ENCODE measurements at regions not wholly inside any gene's neighbourhood (a gene's known extent, or its start where the extent isn't known, plus 50 kb on each side); places are given as distances from the start of the nearest gene placed in this dataset.

DNA sequence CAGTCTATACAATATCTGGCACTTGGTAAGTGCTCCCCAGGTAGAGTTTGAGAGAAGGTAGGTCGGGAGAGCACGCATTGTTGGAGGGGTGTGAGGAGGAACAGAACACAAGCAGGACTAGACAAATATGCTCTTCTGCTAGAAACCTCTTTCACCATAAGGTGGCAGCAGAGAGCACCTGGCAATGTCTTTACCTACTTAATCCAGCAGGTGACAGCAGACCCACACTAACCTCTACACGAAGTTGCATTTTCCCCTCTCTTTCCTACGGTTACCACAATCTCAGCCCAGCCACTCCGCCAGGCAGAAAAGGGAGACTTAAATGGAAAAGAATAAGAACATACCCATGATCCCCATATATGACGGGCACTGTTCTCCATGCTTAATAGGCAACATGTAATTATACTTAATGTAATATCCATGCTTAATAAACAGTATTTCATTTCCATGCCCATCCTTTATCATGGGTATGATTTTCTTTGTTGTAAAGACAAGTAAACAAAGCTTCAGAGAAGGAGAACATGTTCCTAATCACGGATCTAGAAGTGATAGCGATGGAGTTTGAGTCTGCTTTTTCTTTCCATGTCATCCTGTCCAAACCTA is 55.1 kb upstream of the CCL2 start:
- no TSS peak for BruUV-seq (replicated peaks)
- no peak overlapping the region for H3K27ac ChIP-seq (ENCODE audit: low read depth, low read length, poor library complexity, severe bottlenecking)

DNA sequence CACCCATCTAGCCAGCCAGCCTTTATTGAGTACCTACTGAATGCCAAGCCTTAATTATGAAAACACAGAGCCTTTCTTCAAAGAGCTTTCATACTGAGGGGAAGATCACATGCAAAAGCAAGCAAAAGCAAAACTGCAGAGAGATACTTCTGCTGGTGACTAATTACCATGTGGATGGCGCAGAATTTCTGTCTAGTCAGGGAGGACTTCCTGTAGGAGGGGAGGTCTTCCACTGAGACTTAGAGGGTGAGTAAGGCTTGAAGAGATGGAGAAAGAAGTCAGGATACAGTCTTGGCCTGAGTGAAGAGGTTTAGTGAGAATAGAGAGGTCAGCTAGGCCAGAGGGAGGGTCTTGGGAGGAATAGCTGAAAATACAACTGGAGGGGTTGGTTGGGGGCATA is 53.9 kb upstream of the CCL2 start:
- H3K4me3 ChIP-seq (ENCODE audit: low read depth, low read length, poor library complexity, severe bottlenecking) = no peak overlapping the region
- H3K27me3 ChIP-seq (replicated peaks; ENCODE audit: insufficient read depth, low read depth, low read length, poor library complexity) = no peaks in the 10 kb centered on the region
- intact Hi-C loops (cut with micrococcal nuclease; ENCODE audit: unreplicated experiment) = no loop called here
- no peak for TF ChIP-seq EZH2 (IDR thresholded peaks at IDR 0.05; ENCODE audit: borderline replicate concordance, low read depth, low read length, poor library complexity, severe bottlenecking)
- TF ChIP-seq, protein P1, sequence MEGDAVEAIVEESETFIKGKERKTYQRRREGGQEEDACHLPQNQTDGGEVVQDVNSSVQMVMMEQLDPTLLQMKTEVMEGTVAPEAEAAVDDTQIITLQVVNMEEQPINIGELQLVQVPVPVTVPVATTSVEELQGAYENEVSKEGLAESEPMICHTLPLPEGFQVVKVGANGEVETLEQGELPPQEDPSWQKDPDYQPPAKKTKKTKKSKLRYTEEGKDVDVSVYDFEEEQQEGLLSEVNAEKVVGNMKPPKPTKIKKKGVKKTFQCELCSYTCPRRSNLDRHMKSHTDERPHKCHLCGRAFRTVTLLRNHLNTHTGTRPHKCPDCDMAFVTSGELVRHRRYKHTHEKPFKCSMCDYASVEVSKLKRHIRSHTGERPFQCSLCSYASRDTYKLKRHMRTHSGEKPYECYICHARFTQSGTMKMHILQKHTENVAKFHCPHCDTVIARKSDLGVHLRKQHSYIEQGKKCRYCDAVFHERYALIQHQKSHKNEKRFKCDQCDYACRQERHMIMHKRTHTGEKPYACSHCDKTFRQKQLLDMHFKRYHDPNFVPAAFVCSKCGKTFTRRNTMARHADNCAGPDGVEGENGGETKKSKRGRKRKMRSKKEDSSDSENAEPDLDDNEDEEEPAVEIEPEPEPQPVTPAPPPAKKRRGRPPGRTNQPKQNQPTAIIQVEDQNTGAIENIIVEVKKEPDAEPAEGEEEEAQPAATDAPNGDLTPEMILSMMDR (conservative IDR thresholded peaks at IDR 0.05; ENCODE audit: low read depth, low read length) = no peak
- no peak for DNase-seq (ENCODE audit: low spot score)
- no peaks in the 10 kb centered on the region for H3K4me1 ChIP-seq (ENCODE audit: insufficient read depth, low read length, poor library complexity, severe bottlenecking)
- no peaks in the 10 kb centered on the region for H3K36me3 ChIP-seq (ENCODE audit: insufficient read depth, low read length, poor library complexity, severe bottlenecking)
- CTCF ChIA-PET = interaction anchor here (2.5 kb wide), 1 partner anchor 160 kb away, joined by 7 read pairs; no protein-coding TSS in a partner anchor
- no TSS peak for BruUV-seq (replicated peaks)
- H3K9me3 ChIP-seq (ENCODE audit: low read depth, low read length, poor library complexity, severe bottlenecking) = no peaks in the 10 kb centered on the region
- POLR2A ChIA-PET (ENCODE audit: low non-redundant PET) = no interaction called here
- no peak overlapping the region for H3K27ac ChIP-seq (ENCODE audit: low read depth, low read length, poor library complexity, severe bottlenecking)

More for the DNA sequence above, 55.1 kb upstream of the CCL2 start:
- ChIA-PET POLR2A (ENCODE audit: low non-redundant PET) (no interaction called here), CTCF (interaction anchor here (2.5 kb wide), 1 partner anchor 161 kb away, joined by 7 read pairs; no protein-coding TSS in a partner anchor)
- no peaks in the 10 kb centered on the region for H3K27me3 ChIP-seq (replicated peaks; ENCODE audit: insufficient read depth, low read depth, low read length, poor library complexity)
- peak; percentile 63 for DNase-seq (ENCODE audit: low spot score)
- H3K9me3 ChIP-seq (ENCODE audit: low read depth, low read length, poor library complexity, severe bottlenecking) = no peaks in the 10 kb centered on the region
- TF ChIP-seq EZH2 (IDR thresholded peaks at IDR 0.05; ENCODE audit: borderline replicate concordance, low read depth, low read length, poor library complexity, severe bottlenecking) = no peak
- TF ChIP-seq, protein P1 (conservative IDR thresholded peaks at IDR 0.05; ENCODE audit: low read depth, low read length) = peak; percentile 83
- H3K4me3 ChIP-seq (ENCODE audit: low read depth, low read length, poor library complexity, severe bottlenecking) = no peak overlapping the region
- intact Hi-C loops (cut with micrococcal nuclease; ENCODE audit: unreplicated experiment) = loop anchor here (1.0 kb wide), 1 partner anchor 161 kb away; no protein-coding TSS in a partner anchor
- no peaks in the 10 kb centered on the region for H3K36me3 ChIP-seq (ENCODE audit: insufficient read depth, low read length, poor library complexity, severe bottlenecking)
- H3K4me1 ChIP-seq (ENCODE audit: insufficient read depth, low read length, poor library complexity, severe bottlenecking) = no peaks in the 10 kb centered on the region

GRCh38 chr17:34201767-34202166 is 53.3 kb upstream of the CCL2 start:
- no peaks in the 10 kb centered on the region for H3K36me3 ChIP-seq (ENCODE audit: insufficient read depth, low read length, poor library complexity, severe bottlenecking)
- DNase-seq (ENCODE audit: low spot score) = no peak
- H3K4me3 ChIP-seq (ENCODE audit: low read depth, low read length, poor library complexity, severe bottlenecking) = no peak overlapping the region
- ChIA-PET POLR2A (ENCODE audit: low non-redundant PET) (no interaction called here), CTCF (no interaction called here)
- no peaks in the 10 kb centered on the region for H3K9me3 ChIP-seq (ENCODE audit: low read depth, low read length, poor library complexity, severe bottlenecking)
- BruUV-seq (replicated peaks) = no TSS peak
- TF ChIP-seq, protein P1 (conservative IDR thresholded peaks at IDR 0.05; ENCODE audit: low read depth, low read length) = no peak
- no peak for TF ChIP-seq EZH2 (IDR thresholded peaks at IDR 0.05; ENCODE audit: borderline replicate concordance, low read depth, low read length, poor library complexity, severe bottlenecking)
- intact Hi-C loops (cut with micrococcal nuclease; ENCODE audit: unreplicated experiment) = no loop called here
- no peaks in the 10 kb centered on the region for H3K4me1 ChIP-seq (ENCODE audit: insufficient read depth, low read length, poor library complexity, severe bottlenecking)
- no peak overlapping the region for H3K27ac ChIP-seq (ENCODE audit: low read depth, low read length, poor library complexity, severe bottlenecking)
- no peaks in the 10 kb centered on the region for H3K27me3 ChIP-seq (replicated peaks; ENCODE audit: insufficient read depth, low read depth, low read length, poor library complexity)
